BLaER1 (cell line): ENCODE measurements at regions not wholly inside any gene's neighbourhood (a gene's known extent, or its start where the extent isn't known, plus 50 kb on each side); places are given as distances from the start of the nearest gene placed in this dataset.
"Not testable (repeated sequence)": the region's sequence is repeated elsewhere in the genome, so short reads cannot be mapped to it uniquely, and the experiment has no call there.

Experiments used
- H3K27ac ChIP-seq: shearing (Covaris generic); formaldehyde crosslinking; 2 replicates; pipeline ENCODE4 v1.8.1; 2022
- H3K27me3 ChIP-seq: shearing (Covaris generic); formaldehyde crosslinking; 2 replicates; pipeline ENCODE4 v1.8.1; 2022
- H3K36me3 ChIP-seq: shearing (Covaris generic); formaldehyde crosslinking; 2 replicates; pipeline ENCODE4 v1.8.1; 2022
- H3K4me1 ChIP-seq: shearing (Covaris generic); formaldehyde crosslinking; 2 replicates; pipeline ENCODE4 v1.8.1; 2022
- H3K4me2 ChIP-seq: shearing (Covaris generic); formaldehyde crosslinking; 2 replicates; pipeline ENCODE4 v1.8.1; 2022
- H3K4me3 ChIP-seq: shearing (Covaris generic); formaldehyde crosslinking; 2 replicates; pipeline ENCODE4 v1.8.1; 2022
- H3K9ac ChIP-seq: shearing (Covaris generic); formaldehyde crosslinking; 2 replicates; pipeline ENCODE4 v1.8.1; 2022
- H3K9me3 ChIP-seq: shearing (Covaris generic); formaldehyde crosslinking; 2 replicates; pipeline ENCODE4 v1.8.1; 2022
- H4K20me1 ChIP-seq: shearing (Covaris generic); formaldehyde crosslinking; 2 replicates; pipeline ENCODE4 v1.8.1; 2022

GRCh38 chr4:3986412-3986811 lies 220.2 kb downstream of the ADRA2C start:
- not testable (repeated sequence) for H3K36me3 ChIP-seq, H4K20me1 ChIP-seq, H3K9ac ChIP-seq, H3K27me3 ChIP-seq, H3K4me3 ChIP-seq, H3K9me3 ChIP-seq, H3K27ac ChIP-seq, H3K4me2 ChIP-seq
- peaks cover 13% of the 10 kb centered on the region for H3K4me1 ChIP-seq

GRCh38 chr4:3997386-3997785 lies 229.3 kb downstream of the OTOP1 start:
- H3K27ac ChIP-seq, H3K36me3 ChIP-seq, H3K4me2 ChIP-seq, H3K27me3 ChIP-seq, H3K9ac ChIP-seq, H3K4me3 ChIP-seq, H3K4me1 ChIP-seq, H4K20me1 ChIP-seq, H3K9me3 ChIP-seq: not testable (repeated sequence)

- not testable (repeated sequence) for H3K4me1 ChIP-seq, H3K9ac ChIP-seq, H3K36me3 ChIP-seq, H4K20me1 ChIP-seq, H3K9me3 ChIP-seq, H3K27me3 ChIP-seq, H3K27ac ChIP-seq, H3K4me2 ChIP-seq, H3K4me3 ChIP-seq
Measured at GRCh38 chr4:4004036-4004435, 222.7 kb downstream of the OTOP1 start.

GRCh38 chr4:4004702-4005101 lies 222.0 kb downstream of the OTOP1 start:
- not testable (repeated sequence) for H3K4me1 ChIP-seq, H3K9ac ChIP-seq

GRCh38 chr4:4006356-4006755 lies 220.4 kb downstream of the OTOP1 start:
- H3K36me3 ChIP-seq: not testable (repeated sequence)

More at GRCh38 chr4:4004702-4005101, 222.0 kb downstream of the OTOP1 start:
- H3K4me3 ChIP-seq, H3K4me2 ChIP-seq, H4K20me1 ChIP-seq, H3K27me3 ChIP-seq, H3K27ac ChIP-seq, H3K36me3 ChIP-seq, H3K9me3 ChIP-seq: not testable (repeated sequence)

GRCh38 chr4:4019071-4019470 lies 207.7 kb downstream of the OTOP1 start:
- H3K9ac ChIP-seq, H3K36me3 ChIP-seq, H3K27me3 ChIP-seq, H3K4me3 ChIP-seq, H3K27ac ChIP-seq, H3K4me1 ChIP-seq, H3K4me2 ChIP-seq, H4K20me1 ChIP-seq, H3K9me3 ChIP-seq: not testable (repeated sequence)

More at GRCh38 chr4:4006356-4006755, 220.4 kb downstream of the OTOP1 start:
- not testable (repeated sequence) for H4K20me1 ChIP-seq, H3K4me1 ChIP-seq, H3K27me3 ChIP-seq, H3K9ac ChIP-seq, H3K9me3 ChIP-seq, H3K4me2 ChIP-seq, H3K27ac ChIP-seq, H3K4me3 ChIP-seq

- not testable (repeated sequence) for H3K9ac ChIP-seq, H3K36me3 ChIP-seq, H3K4me1 ChIP-seq, H3K4me3 ChIP-seq, H3K4me2 ChIP-seq, H3K27ac ChIP-seq, H3K27me3 ChIP-seq, H3K9me3 ChIP-seq, H4K20me1 ChIP-seq
Measured at GRCh38 chr4:4021161-4021560, 205.6 kb downstream of the OTOP1 start.

- H3K4me3 ChIP-seq, H3K9ac ChIP-seq: not testable (repeated sequence)
Measured at GRCh38 chr4:4026708-4027107, 200.0 kb downstream of the OTOP1 start.

GRCh38 chr4:4028752-4029151 lies 198.0 kb downstream of the OTOP1 start:
- not testable (repeated sequence) for H3K9ac ChIP-seq, H3K27me3 ChIP-seq, H4K20me1 ChIP-seq, H3K4me3 ChIP-seq, H3K36me3 ChIP-seq
- H3K27ac ChIP-seq: peak overlapping the region; percentile 68
- peaks cover 46% of the 10 kb centered on the region for H3K4me1 ChIP-seq
- H3K4me2 ChIP-seq: peak overlapping the region; percentile 64
- peaks cover 13% of the 10 kb centered on the region; the same call in 1 of the 2 replicates for H3K9me3 ChIP-seq

More at GRCh38 chr4:4026708-4027107, 200.0 kb downstream of the OTOP1 start:
- H3K36me3 ChIP-seq, H3K27ac ChIP-seq, H3K27me3 ChIP-seq, H4K20me1 ChIP-seq, H3K4me2 ChIP-seq: not testable (repeated sequence)
- H3K9me3 ChIP-seq: peaks cover 13% of the 10 kb centered on the region; the same call in 1 of the 2 replicates
- peaks cover 26% of the 10 kb centered on the region for H3K4me1 ChIP-seq

GRCh38 chr4:4030509-4030908 lies 196.2 kb downstream of the OTOP1 start:
- not testable (repeated sequence) for H3K4me3 ChIP-seq, H3K36me3 ChIP-seq, H3K9ac ChIP-seq, H3K27ac ChIP-seq, H3K27me3 ChIP-seq, H4K20me1 ChIP-seq, H3K4me2 ChIP-seq
- peaks cover 13% of the 10 kb centered on the region; the same call in 1 of the 2 replicates for H3K9me3 ChIP-seq
- peaks cover 46% of the 10 kb centered on the region for H3K4me1 ChIP-seq

GRCh38 chr4:4031446-4032135 lies 195.1 kb downstream of the OTOP1 start:
- H3K27ac ChIP-seq, H4K20me1 ChIP-seq, H3K9me3 ChIP-seq, H3K9ac ChIP-seq, H3K36me3 ChIP-seq, H3K4me3 ChIP-seq, H3K27me3 ChIP-seq: not testable (repeated sequence)
- Histone ChIP-seq H3K4me1 (peaks cover 46% of the 10 kb centered on the region), H3K4me2 (peak overlapping the region; percentile 19; the same call in 1 of the 2 replicates)

GRCh38 chr4:4032364-4032763 lies 194.4 kb downstream of the OTOP1 start:
- Histone ChIP-seq H3K4me2 (peak overlapping the region; percentile 25), H3K4me1 (peaks cover 46% of the 10 kb centered on the region)
- not testable (repeated sequence) for H3K27ac ChIP-seq, H3K4me3 ChIP-seq, H4K20me1 ChIP-seq, H3K27me3 ChIP-seq, H3K36me3 ChIP-seq, H3K9me3 ChIP-seq, H3K9ac ChIP-seq

GRCh38 chr4:4032801-4033605 lies 193.7 kb downstream of the OTOP1 start:
- not testable (repeated sequence) for H3K9ac ChIP-seq, H4K20me1 ChIP-seq, H3K27me3 ChIP-seq, H3K9me3 ChIP-seq, H3K27ac ChIP-seq, H3K4me3 ChIP-seq, H3K36me3 ChIP-seq
- H3K4me1 ChIP-seq: peaks cover 44% of the 10 kb centered on the region
- H3K4me2 ChIP-seq: peak overlapping the region; percentile 45

GRCh38 chr4:4037399-4038138 lies 189.2 kb downstream of the OTOP1 start:
- not testable (repeated sequence) for H4K20me1 ChIP-seq, H3K9ac ChIP-seq, H3K9me3 ChIP-seq, H3K27ac ChIP-seq, H3K27me3 ChIP-seq, H3K4me3 ChIP-seq, H3K36me3 ChIP-seq, H3K4me2 ChIP-seq
- H3K4me1 ChIP-seq: peaks cover 11% of the 10 kb centered on the region
